Ramos (cell line): ENCODE measurements at regions not wholly inside any gene's neighbourhood (a gene's known extent, or its start where the extent isn't known, plus 50 kb on each side); places are given as distances from the start of the nearest gene placed in this dataset.

Source experiments
- in situ Hi-C: fragments of 300-500 bp; cut with MboI; formaldehyde crosslinking; loops from one replicate; pipeline ENCODE4 v1.14.3; 2022; ENCODE audit warnings: low sequenced_read_pairs; ENCODE audit not compliant: unreplicated experiment

DNA sequence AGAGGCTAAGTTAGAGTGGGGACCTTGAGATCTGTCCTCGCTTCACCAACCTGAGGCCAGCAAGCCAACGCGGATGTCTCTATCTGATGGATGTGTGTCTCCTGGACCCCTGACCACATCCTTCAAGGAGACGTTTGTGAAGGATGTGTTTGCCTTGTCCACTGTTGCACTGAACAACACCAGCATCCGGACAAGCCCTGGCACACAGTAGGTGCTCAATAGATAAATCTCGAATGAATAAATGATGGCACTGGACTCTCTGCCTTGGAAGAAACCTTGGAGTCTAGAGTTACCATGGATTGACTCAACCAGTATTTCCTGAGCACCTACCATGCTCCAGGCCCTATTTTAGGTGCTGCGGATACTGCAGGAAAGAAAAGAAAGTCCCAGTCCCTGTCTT lies 97.7 kb upstream of the PTPN1 start:
- in situ Hi-C loops, result no loop called here

DNA sequence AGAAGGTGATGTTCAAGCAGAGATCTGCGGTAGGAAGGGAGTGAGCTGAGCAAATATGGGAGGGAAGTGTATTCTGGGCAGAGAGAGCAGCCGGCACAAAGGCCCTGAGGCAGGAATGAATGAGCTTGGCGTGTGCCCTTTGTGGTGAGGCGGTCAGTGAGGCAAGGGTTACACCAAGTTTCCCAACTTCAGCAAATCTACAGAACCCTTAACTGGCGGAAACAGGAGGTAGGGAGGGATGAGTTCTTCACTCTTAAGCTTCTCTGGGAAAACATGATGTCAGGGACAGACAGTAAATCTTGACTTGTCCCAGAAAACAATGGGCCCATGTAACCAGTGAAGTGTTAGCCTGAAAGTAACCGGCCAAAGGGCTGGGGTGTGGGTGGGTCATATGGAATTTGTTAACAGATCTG lies 97.1 kb upstream of the PTPN1 start:
- in situ Hi-C loops, result no loop called here

DNA sequence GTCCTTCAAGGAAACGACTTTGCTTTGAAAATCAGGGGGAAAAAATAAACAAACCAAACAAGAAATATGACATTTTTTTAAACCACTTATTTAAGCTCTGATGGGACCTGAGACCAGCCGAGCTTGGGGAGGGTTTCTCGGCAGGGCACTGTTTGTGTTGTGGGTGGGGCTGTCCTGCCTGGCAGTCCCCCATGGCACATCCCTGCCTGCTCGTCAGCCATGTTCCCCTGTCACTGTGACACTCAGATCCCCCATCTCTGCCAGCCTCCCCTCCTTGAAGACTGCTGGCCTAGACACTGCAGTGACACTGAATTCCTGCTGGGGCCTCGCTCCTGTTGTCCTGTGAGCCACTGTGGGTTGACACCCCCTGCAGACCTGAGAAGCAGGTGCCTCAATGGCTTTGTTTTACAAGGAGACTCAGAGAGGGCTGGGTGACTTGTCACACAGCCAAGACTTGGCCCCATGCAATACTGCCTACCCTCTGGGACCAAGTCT lies 95.1 kb upstream of the PTPN1 start:
- in situ Hi-C loops, result no loop called here

DNA sequence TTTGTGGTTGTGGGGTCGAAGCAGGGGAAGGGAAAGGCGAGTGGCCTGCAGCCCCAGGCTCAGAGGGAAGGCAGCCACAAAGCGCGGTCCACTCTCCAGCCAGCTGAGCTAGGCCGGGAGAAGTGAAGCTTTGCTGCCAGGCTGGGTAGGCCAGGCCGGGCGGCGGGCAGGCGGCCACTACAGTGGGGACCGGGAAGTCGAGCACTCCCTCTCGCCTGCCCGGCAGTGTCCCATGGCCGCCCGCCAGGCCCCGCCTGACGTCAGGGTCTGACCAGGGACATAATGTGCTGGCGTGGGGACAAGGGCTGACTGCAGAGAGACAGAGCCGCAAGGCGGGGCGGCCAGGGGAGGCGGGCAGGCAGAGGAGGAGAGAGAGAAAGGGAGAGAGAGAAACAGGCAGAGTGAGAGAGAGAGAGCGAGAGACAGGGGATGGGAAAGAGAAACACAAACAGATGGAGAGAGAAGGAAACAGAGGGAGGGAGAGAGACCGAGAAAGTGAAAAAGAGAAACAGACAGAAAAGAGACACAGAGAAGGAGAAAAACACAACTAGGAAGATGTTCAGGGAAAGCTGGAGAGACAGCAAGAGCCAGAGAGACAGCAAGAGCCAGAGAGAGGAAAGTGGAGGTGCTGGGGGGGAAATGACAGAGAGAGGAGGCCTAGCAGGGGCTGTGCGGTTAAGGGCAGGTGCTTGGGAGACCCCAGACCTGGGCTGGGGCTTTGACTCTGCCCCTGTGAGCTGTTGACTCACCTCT lies 94.5 kb upstream of the PTPN1 start:
- in situ Hi-C loops, result no loop called here

DNA sequence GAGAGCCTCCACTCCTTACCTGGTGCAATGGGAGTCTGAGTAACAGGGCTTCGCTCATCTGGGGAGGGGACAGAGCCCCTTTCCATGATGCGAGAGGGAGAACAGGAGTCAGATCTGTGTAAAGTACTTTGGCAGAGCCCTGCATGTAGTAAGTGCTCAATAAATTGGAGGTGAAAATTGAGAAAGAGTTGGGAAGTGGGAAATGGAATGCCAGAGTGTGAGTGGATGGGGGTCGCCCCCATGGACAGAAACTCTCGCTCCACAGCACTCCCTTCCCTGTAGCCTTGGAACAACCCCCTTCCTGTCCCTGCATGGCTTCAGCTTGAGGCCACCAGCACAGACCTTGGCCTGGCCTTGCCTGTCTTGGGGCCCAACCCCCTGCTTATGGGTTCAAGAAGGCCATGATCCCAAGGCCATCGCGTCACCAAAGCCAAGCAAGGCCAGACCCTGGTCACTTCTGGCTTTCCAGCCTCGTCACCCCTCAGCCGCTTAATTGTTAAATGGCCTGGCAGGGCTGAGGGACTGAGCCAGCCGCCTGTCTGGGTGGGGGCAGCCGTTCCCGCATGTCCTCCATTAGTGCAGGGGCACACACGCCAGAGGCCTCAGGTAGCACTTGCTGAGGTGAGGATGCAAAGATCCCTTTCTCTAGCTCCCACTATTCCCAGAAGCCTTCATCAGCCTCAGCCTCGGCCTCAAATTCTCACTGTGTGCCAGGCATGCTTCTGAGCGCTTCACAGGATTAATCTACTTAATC lies 93.7 kb upstream of the PTPN1 start:
- in situ Hi-C loops, result no loop called here

DNA sequence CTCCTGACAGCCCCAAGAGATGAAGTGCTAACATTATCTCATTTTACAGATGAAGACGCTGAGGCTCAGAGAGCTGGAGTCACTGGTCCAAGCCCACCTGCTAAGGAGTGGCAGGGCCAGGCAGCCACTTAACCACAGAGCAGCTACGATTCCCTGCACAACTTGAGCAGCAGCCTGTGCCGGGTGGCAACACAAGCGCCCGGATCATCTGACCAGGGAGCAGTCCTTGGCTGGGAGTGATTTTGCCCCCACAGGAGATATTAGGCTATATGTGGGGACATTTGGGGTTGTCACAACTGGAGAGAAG lies 93.2 kb upstream of the PTPN1 start:
- in situ Hi-C loops, result no loop called here

DNA sequence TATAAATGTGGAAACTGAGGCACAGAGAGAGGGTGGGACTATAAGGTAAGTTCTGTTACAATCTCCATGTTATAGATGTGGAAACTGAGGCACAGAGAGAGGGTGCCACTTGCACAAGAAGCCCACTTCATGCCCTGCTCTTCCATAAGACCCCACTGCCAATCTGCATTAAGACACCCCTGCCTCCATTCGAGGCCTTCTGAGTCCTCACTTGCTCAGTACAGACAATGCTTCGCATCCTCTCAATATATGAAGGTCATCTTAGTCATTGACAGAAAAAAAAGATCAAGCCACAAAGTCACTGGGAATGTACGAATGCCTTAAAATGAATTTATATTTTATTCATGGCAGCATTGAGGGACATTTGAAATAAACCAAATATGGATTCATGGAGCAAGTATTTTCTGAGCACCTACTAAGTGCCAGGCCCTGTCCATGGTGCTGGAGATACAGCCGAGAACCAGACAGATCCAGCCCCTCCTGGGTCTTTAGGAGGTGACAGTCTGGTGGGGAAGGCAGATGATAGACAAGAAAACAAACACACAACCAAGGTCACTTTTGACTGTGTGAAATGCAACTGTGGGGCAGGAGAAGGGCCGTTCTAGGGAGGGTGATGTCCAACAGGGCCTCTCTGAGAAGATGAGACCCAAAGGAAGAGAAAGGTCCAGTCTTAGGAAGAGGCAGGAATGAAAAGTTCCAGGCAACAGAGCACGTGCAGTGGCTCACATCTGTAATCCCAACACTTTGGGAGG lies 92.5 kb upstream of the PTPN1 start:
- in situ Hi-C loops, result no loop called here

DNA sequence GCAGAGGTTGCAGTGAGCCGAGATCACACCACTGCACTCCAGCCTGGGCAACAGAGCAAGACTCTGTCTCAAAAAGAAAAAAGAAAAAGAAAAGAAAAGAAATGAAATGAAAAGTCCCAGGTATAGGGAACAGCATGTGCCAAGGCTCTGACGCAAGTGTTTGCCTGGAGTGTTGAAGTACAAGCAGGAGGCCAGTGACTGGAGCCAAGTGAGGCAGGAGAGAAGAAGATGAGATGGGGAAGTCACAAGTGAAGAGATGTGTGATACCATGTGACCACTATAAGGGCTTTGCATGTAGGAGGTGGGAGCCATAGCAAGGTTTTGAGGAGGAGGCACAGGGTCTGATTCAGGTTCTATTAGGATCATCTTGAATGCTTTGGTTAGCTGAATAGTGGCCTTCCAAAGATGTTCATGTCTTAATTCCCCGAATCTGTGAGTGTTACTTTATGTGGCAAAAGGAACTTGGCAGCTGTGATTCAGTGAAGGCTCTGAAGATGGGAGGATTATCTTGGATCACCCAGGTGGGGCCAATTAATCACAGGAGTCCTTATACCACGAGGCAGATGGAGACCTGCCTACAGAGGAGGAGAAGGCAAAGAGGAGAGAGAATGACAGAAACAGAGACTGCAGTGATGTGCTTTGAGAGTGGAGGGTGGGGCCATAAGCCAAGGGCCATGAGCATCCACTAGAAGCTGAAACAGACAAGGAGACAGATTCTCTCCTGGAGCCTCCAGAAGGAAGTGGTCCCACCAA lies 91.1 kb upstream of the PTPN1 start:
- in situ Hi-C loops, result no loop called here

DNA sequence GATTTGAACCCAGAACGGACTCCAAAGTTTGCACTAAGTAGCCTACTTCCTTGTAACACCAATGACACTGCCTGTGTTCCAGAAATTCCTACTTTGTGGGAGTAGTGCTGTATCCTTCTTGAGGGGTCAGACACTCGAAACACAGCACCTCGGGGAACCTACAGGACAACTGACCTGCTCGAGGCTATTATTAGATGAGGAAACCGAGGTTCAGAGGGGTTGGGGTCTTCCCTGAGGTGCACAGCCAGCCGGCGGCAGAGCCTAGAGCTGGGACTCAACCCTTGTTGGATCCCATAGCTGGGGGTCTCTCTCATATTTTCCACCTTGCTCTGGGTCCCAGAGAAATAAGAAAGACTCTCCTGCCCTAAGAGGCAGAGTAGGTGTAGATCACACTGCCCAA lies 89.8 kb upstream of the PTPN1 start:
- in situ Hi-C loops, result no loop called here

DNA sequence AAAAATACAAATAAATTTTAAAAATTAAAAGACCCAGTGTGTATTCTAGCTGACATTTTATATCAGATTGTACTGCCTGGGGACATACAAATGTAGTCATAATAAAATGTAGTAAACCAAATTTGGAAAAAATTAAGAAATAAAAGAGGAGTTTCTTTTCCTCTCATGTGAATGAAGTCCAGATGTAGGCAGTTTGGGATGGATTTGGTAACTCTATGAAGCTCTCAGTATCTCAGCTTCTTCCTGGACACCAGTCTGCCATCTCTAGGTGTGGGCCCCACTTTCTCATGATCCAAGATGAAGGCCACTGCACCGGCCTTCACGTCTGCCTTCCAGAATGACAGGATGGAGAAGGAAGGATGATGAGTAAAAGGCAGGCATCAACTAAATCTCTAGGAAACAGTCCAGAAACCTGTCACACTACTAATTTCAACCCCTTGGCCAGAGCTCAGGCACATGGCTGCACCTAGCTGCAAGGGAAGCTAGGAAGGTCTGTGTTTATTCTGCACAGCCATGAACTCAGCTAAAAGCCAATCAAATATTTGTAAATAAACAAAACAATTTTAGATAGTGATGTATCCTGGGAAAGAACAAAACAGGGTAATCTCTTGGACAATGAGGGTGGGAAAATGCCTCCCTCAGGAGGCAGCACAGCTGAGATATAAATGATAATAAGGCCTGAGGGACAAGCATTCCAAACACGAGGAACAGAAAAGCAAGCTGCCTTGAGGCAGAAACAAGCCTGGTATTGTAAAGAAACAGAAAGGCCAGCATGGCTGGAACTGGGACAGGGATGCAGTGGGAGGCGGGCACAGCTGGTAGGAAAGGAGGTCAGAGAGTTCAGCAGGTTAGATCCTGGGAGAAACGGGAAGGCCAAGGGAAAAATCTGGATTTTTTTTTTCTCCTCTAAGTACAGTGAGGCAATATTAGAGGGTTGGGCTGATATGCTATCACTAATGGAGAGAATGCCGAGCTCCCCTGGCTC lies 88.5 kb upstream of the PTPN1 start:
- in situ Hi-C loops, result no loop called here

DNA sequence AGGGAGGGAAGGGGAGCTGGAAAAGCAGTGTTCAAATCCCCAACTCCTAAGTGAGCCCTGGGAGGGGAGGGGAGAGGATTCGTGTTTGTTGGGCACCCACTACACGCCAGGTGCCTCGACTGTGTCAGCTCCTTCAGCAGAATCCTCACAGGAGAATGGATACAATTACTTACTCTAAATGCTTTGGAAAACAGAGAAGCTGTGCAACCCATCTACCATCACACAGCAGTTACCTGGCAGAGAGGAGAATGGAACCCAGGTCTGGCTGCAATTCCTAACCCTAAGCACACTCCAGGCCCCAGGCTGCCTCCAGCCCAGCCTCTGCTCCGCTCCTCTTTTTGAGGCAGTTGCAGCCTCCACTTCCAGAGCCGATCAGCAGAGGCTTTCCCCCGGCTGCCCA lies 86.4 kb upstream of the PTPN1 start:
- in situ Hi-C loops, result no loop called here

DNA sequence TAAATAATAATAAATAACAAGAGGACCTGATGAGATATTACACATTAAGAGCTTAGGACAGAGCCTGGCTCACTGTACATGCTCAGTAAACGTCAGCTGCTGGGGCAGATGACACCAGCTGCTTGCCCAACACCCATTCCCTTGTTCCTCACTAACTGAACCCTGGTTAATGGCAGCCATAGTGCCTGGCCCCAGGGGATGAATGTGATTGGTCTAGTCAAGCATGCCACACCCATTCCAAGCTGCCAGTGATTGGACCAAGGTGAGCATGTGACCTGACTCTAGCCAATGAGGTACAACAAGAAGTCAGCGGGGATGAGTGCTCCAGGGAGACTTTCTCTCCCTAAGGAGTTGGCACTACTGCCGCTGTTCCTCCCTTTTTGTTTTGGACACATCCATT lies 85.1 kb upstream of the PTPN1 start:
- in situ Hi-C loops, result no loop called here

DNA sequence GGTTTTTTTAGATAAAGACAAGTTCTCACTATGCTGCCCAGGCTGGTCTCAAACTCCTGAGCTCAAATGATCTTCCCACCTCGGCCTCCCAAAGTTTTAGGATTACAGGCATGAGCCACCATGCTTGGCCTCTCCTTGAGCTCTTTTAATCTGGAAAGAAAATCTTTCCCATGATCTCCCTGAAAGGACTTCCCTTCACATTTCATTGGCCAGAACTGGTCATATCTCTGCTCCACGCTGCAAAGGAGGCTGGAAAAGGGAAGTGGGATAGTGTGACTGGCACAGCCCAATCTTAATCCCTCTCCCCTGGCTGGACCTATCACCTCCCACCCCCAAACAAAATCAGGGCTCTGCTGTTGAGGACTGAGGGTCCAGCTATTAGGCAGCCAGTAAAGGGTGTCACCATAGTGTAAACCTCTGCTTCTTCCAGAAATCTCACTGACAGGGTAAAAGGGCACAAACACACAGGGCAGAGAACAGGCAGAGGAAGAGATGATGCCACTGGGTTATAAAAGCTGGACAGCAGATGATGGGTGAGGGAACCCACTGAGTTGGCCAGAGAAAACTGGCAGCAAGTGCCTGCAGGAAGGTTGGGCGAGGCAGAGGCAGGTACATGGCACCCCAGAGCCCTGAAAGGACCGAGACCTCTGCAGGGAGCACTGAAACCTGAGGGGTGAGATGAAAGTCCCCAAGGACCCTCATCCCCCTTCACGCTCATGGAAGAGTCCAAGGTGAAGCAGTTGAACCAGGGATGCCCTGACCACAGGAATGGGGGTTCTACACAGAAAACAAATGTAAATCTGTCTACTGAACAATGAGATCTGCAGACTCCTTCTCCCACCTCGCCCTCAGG lies 83.1 kb upstream of the PTPN1 start:
- in situ Hi-C loops, result no loop called here

DNA sequence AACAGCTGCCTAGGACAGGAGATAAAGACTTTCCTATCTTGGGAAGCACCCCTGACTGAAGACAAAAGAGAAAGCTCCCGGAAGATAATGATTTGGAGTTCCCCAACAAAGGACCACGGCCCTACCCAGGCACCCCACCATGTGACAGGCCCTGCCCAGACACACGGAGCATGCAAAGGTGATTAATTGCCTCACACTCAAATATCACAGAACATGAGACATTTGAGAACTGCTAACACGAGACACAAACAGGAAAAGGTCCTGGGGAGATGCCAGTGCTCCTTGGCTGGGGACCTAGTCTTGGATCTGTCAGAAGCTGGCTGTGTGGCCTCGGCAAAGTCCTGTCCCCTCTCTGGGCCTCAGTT lies 82.5 kb upstream of the PTPN1 start:
- in situ Hi-C loops, result no loop called here

DNA sequence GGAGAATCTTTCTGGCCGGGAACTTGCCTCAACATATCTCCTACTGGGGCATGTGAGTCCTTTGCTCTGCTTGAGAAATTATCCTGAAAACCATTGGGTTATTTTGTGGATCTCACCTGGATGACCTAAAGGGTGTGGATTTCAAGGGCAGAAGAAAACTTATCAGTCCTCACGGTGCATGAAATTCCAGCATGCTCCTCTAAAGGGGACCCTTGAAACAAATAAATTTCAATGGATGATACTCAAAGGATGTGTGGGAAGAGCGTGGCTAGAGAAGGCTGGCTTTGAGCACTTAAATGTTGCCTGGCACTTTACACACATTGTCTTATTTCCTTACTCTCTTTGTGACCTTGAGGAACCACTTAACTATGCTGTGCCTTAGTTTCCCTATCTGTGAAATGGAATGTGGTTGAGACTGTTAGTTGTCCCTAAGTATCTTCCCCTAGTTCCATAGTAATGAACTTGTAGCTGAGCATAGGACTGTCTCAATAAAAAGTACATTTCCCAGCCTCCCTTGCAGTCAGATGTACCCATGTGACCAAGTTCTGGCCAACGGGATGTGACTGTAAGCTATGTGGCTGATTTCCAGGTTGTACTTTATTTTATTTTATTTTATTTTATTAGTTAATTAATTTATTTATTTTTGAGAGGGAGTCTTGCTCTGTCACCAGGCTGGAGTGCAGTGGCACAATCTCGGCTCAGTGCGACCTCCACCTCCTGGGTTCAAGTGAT lies 81.9 kb upstream of the PTPN1 start:
- in situ Hi-C loops, result no loop called here

DNA sequence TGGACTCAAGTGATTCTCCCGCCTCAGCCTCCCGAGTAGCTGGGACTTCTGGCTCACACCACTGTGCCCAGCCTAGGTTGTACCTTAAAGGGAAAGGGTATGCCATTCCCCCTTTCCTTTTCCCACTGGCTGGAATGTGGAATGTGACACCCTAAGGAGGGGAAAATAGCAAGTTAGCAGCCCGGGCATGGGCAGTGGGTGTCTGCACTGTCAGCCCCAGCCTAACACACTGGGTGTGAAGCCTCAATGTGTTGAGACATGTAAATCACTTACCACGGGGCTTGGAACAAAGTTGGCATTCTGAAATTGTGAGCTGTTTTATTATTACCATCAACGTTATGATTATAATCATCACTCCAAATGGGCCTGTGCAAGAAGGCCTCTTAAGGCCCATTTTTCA lies 80.8 kb upstream of the PTPN1 start:
- in situ Hi-C loops, result no loop called here

DNA sequence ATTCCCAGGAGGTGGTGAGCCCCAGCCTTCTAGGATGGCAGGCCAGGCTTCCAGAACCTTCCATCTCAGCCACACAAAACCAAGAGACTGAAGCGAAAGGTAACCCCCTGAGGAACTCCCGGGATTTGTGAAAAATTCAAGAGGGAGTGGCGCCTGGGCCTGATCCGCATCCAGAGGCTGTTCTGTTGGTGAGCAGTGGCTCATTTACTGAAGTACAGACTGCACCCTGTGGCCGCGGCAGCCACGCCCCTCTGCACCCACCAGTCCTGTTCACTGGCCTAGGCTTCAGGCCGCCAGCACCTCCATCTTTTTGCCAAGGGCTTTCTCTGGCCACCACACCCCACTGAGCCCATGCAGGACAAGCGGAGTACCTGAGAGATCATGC lies 79.1 kb upstream of the PTPN1 start:
- in situ Hi-C loops, result no loop called here
